ENCODE measurements at regions not wholly inside any gene's neighbourhood (a gene's known extent, or its start where the extent isn't known, plus 50 kb on each side); places are given as distances from the start of the nearest gene placed in this dataset.

DNA sequence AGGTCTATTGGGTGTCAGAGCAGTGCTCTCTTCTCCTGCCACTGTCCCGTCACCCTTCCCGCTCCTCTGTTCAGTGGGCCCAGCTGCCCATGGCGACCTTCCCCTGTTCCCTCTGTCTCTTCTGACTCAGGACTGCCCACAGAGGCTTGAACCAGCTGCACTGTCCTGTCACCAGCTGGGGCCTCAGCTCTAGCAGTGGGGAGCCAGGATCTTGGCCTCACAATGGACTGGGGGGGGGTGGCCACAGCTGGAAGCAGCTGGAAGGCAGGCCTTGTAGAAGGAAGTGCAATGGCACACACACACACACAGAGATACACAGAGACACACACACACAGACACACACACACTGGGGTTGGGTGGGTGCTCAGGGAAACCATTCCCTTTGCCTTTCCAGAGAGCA, 114.0 kb upstream of the PJA1 start:
- TF ChIP-seq, protein P1, sequence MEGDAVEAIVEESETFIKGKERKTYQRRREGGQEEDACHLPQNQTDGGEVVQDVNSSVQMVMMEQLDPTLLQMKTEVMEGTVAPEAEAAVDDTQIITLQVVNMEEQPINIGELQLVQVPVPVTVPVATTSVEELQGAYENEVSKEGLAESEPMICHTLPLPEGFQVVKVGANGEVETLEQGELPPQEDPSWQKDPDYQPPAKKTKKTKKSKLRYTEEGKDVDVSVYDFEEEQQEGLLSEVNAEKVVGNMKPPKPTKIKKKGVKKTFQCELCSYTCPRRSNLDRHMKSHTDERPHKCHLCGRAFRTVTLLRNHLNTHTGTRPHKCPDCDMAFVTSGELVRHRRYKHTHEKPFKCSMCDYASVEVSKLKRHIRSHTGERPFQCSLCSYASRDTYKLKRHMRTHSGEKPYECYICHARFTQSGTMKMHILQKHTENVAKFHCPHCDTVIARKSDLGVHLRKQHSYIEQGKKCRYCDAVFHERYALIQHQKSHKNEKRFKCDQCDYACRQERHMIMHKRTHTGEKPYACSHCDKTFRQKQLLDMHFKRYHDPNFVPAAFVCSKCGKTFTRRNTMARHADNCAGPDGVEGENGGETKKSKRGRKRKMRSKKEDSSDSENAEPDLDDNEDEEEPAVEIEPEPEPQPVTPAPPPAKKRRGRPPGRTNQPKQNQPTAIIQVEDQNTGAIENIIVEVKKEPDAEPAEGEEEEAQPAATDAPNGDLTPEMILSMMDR (IDR thresholded peaks at IDR 0.05), result no peak
- no peak for TF ChIP-seq POLR2A (IDR thresholded peaks at IDR 0.05)

Measured in body of pancreas (tissue), 4 donors.